NCI-H2171 treated with DMSO at 0.1 percent for 48 hours (cell line): ENCODE measurements at regions not wholly inside any gene's neighbourhood (a gene's known extent, or its start where the extent isn't known, plus 50 kb on each side); places are given as distances from the start of the nearest gene placed in this dataset.

Source experiments
- DNase-seq: peaks from one replicate; lab custom pipeline; 2025; lab: John Stamatoyannopoulos, UW

GRCh38 chr11:91243051-91243450, 981.6 kb upstream of the FAT3 start:
- DNase-seq, result no peak

GRCh38 chr11:91241226-91241625, 983.4 kb upstream of the FAT3 start:
- no peak for DNase-seq

- DNase-seq, result no peak
Measured at GRCh38 chr11:91239359-91239758, 985.3 kb upstream of the FAT3 start.

GRCh38 chr11:91231226-91231625, 993.4 kb upstream of the FAT3 start:
- no peak for DNase-seq

GRCh38 chr11:91230647-91231046, 994.0 kb upstream of the FAT3 start:
- DNase-seq, result no peak

GRCh38 chr11:91222830-91223229, 1000.0 kb upstream of the CHORDC1 start:
- DNase-seq, result no peak

- DNase-seq, result no peak
Measured at GRCh38 chr11:91220476-91221202, 997.8 kb upstream of the CHORDC1 start.

- DNase-seq, result no peak
Measured at GRCh38 chr11:91219535-91219934, 996.7 kb upstream of the CHORDC1 start.

- DNase-seq, result no peak
Measured at GRCh38 chr11:91209751-91210150, 986.9 kb upstream of the CHORDC1 start.

GRCh38 chr11:91209306-91209705, 986.5 kb upstream of the CHORDC1 start:
- no peak for DNase-seq

- no peak for DNase-seq
Measured at GRCh38 chr11:91199866-91200265, 977.0 kb upstream of the CHORDC1 start.

- no peak for DNase-seq
Measured at GRCh38 chr11:91194546-91194945, 971.7 kb upstream of the CHORDC1 start.

GRCh38 chr11:91188484-91188883, 965.6 kb upstream of the CHORDC1 start:
- no peak for DNase-seq

GRCh38 chr11:91187314-91187713, 964.5 kb upstream of the CHORDC1 start:
- DNase-seq, result no peak

- no peak for DNase-seq
Measured at GRCh38 chr11:91178366-91178765, 955.5 kb upstream of the CHORDC1 start.

- DNase-seq, result no peak
Measured at GRCh38 chr11:91174734-91175133, 951.9 kb upstream of the CHORDC1 start.

GRCh38 chr11:91174193-91174592, 951.3 kb upstream of the CHORDC1 start:
- DNase-seq, result peak; percentile 87

- DNase-seq, result no peak
Measured at GRCh38 chr11:91173701-91174100, 950.9 kb upstream of the CHORDC1 start.

GRCh38 chr11:91170711-91171110, 947.9 kb upstream of the CHORDC1 start:
- DNase-seq, result no peak

GRCh38 chr11:91164452-91164822, 941.6 kb upstream of the CHORDC1 start:
- no peak for DNase-seq

- DNase-seq, result no peak
Measured at GRCh38 chr11:91163619-91164451, 941.0 kb upstream of the CHORDC1 start.

GRCh38 chr11:91160661-91161060, 937.8 kb upstream of the CHORDC1 start:
- no peak for DNase-seq

- DNase-seq, result no peak
Measured at GRCh38 chr11:91158891-91159537, 936.2 kb upstream of the CHORDC1 start.
